ENCODE measurements at regions not wholly inside any gene's neighbourhood (a gene's known extent, or its start where the extent isn't known, plus 50 kb on each side); places are given as distances from the start of the nearest gene placed in this dataset.

- no peak for DNase-seq (ENCODE audit: extremely low spot score)
- POLR2A ChIA-PET = no interaction called here
- TF ChIP-seq HDGF (IDR thresholded peaks at IDR 0.05; ENCODE audit: borderline replicate concordance) = no peak
- TF ChIP-seq ELF4 (IDR thresholded peaks at IDR 0.05) = no peak
- no peak for TF ChIP-seq FOXM1 (IDR thresholded peaks at IDR 0.05; ENCODE audit: borderline replicate concordance)
- TF ChIP-seq SP1 (IDR thresholded peaks at IDR 0.05) = no peak
- no peak for TF ChIP-seq ARNT (IDR thresholded peaks at IDR 0.05)
- no peak for TF ChIP-seq CTBP1 (IDR thresholded peaks at IDR 0.05; ENCODE audit: borderline replicate concordance)
- TF ChIP-seq FOXK2 (IDR thresholded peaks at IDR 0.05) = no peak
- TF ChIP-seq BHLHE40 (IDR thresholded peaks at IDR 0.05; ENCODE audit: borderline replicate concordance) = no peak
- TF ChIP-seq TARDBP (IDR thresholded peaks at IDR 0.05) = no peak
- TF ChIP-seq ZNF384 (IDR thresholded peaks at IDR 0.05) = no peak
- no peak for TF ChIP-seq FOXA1 (IDR thresholded peaks at IDR 0.05)
- no peak for TF ChIP-seq SUZ12 (IDR thresholded peaks at IDR 0.05)
- TF ChIP-seq LEF1 (IDR thresholded peaks at IDR 0.05; ENCODE audit: borderline replicate concordance) = no peak
- TF ChIP-seq PKNOX1 (IDR thresholded peaks at IDR 0.05) = no peak
- no peak for TF ChIP-seq L3MBTL2 (conservative IDR thresholded peaks at IDR 0.05)
- TF ChIP-seq NFRKB (IDR thresholded peaks at IDR 0.05) = no peak
- CTCF ChIA-PET = no interaction called here
Observed at GRCh38 chr6:142605922-142606485, 304.2 kb downstream of the ADGRG6 start.

GRCh38 chr6:142612956-142613355 is 311.1 kb downstream of the ADGRG6 start:
- POLR2A ChIA-PET = no interaction called here
- CTCF ChIA-PET = no interaction called here
- TF ChIP-seq HDGF (IDR thresholded peaks at IDR 0.05; ENCODE audit: borderline replicate concordance) (no peak), PKNOX1 (IDR thresholded peaks at IDR 0.05) (no peak), FOXA1 (IDR thresholded peaks at IDR 0.05) (no peak)
- DNase-seq (ENCODE audit: extremely low spot score) = no peak

- DNase-seq (ENCODE audit: extremely low spot score) = no peak
- POLR2A ChIA-PET = no interaction called here
- TF ChIP-seq ARNT (IDR thresholded peaks at IDR 0.05) (no peak), FOXA1 (IDR thresholded peaks at IDR 0.05) (no peak), L3MBTL2 (conservative IDR thresholded peaks at IDR 0.05) (no peak), TARDBP (IDR thresholded peaks at IDR 0.05) (no peak), CTBP1 (IDR thresholded peaks at IDR 0.05; ENCODE audit: borderline replicate concordance) (no peak), ELF4 (IDR thresholded peaks at IDR 0.05) (no peak), HDGF (IDR thresholded peaks at IDR 0.05; ENCODE audit: borderline replicate concordance) (no peak), SP1 (IDR thresholded peaks at IDR 0.05) (no peak), PKNOX1 (IDR thresholded peaks at IDR 0.05) (no peak), SUZ12 (IDR thresholded peaks at IDR 0.05) (no peak), NFRKB (IDR thresholded peaks at IDR 0.05) (no peak)
- CTCF ChIA-PET = no interaction called here
Observed at GRCh38 chr6:142613981-142614380, 312.2 kb downstream of the ADGRG6 start.

- TF ChIP-seq LEF1 (IDR thresholded peaks at IDR 0.05; ENCODE audit: borderline replicate concordance) (no peak), L3MBTL2 (conservative IDR thresholded peaks at IDR 0.05) (no peak), ELF4 (IDR thresholded peaks at IDR 0.05) (no peak), PKNOX1 (IDR thresholded peaks at IDR 0.05) (no peak), FOXA1 (IDR thresholded peaks at IDR 0.05) (no peak), SP1 (IDR thresholded peaks at IDR 0.05) (no peak), ARNT (IDR thresholded peaks at IDR 0.05) (no peak), HDGF (IDR thresholded peaks at IDR 0.05; ENCODE audit: borderline replicate concordance) (no peak), CTBP1 (IDR thresholded peaks at IDR 0.05; ENCODE audit: borderline replicate concordance) (no peak), FOXM1 (IDR thresholded peaks at IDR 0.05; ENCODE audit: borderline replicate concordance) (no peak), ZNF384 (IDR thresholded peaks at IDR 0.05) (no peak), SUZ12 (IDR thresholded peaks at IDR 0.05) (no peak), BHLHE40 (IDR thresholded peaks at IDR 0.05; ENCODE audit: borderline replicate concordance) (no peak), NFRKB (IDR thresholded peaks at IDR 0.05) (no peak), FOXK2 (IDR thresholded peaks at IDR 0.05) (no peak), TARDBP (IDR thresholded peaks at IDR 0.05) (no peak)
- no peak for DNase-seq (ENCODE audit: extremely low spot score)
- CTCF ChIA-PET = no interaction called here
- POLR2A ChIA-PET = no interaction called here
Observed at GRCh38 chr6:142617158-142617557, 315.4 kb downstream of the ADGRG6 start.

- DNase-seq (ENCODE audit: extremely low spot score) = no peak
- CTCF ChIA-PET = no interaction called here
- POLR2A ChIA-PET = no interaction called here
- TF ChIP-seq FOXM1 (IDR thresholded peaks at IDR 0.05; ENCODE audit: borderline replicate concordance) = no peak
- TF ChIP-seq BHLHE40 (IDR thresholded peaks at IDR 0.05; ENCODE audit: borderline replicate concordance) = no peak
- no peak for TF ChIP-seq FOXA1 (IDR thresholded peaks at IDR 0.05)
- no peak for TF ChIP-seq SP1 (IDR thresholded peaks at IDR 0.05)
- no peak for TF ChIP-seq ARNT (IDR thresholded peaks at IDR 0.05)
- TF ChIP-seq NFRKB (IDR thresholded peaks at IDR 0.05) = no peak
- TF ChIP-seq ELF4 (IDR thresholded peaks at IDR 0.05) = no peak
- no peak for TF ChIP-seq PKNOX1 (IDR thresholded peaks at IDR 0.05)
- no peak for TF ChIP-seq CTBP1 (IDR thresholded peaks at IDR 0.05; ENCODE audit: borderline replicate concordance)
- no peak for TF ChIP-seq FOXK2 (IDR thresholded peaks at IDR 0.05)
- TF ChIP-seq SUZ12 (IDR thresholded peaks at IDR 0.05) = no peak
- no peak for TF ChIP-seq LEF1 (IDR thresholded peaks at IDR 0.05; ENCODE audit: borderline replicate concordance)
Observed at GRCh38 chr6:142621822-142622221, 320.0 kb downstream of the ADGRG6 start.

All from HEK293T (cell line).